Activated naive CD8-positive, alpha-beta T cell treated with anti-CD3 and anti-CD28 coated beads, Interleukin-2, amount 10 ng/mL, durations not matched to agents 7 days and 5 days (primary cell): ENCODE measurements at regions not wholly inside any gene's neighbourhood (a gene's known extent, or its start where the extent isn't known, plus 50 kb on each side); places are given as distances from the start of the nearest gene placed in this dataset.

ENCODE experiments used
- ATAC-seq: fragments of 150-1000 bp; cut with Tn5 transposase; one replicate; pipeline ENCODE4 v1.10.0; 2021; ENCODE audit warnings: low read depth, moderate library complexity
- POLR2A ChIA-PET: fragments of 350-600 bp; sonication (Branson Sonifier 250); formaldehyde crosslinking; loops from one replicate; lab custom pipeline; 2021; ENCODE audit warnings: antibody characterized with exemption; lab: Charles Lee
- DNase-seq: peaks from one replicate; pipeline ENCODE4 v3.0.0; 2021
- H3K27ac Mint-ChIP-seq: one replicate; pipeline ENCODE4 v1.8.0; 2022; ENCODE audit warnings: mild to moderate bottlenecking, mixed read lengths
- H3K27me3 Mint-ChIP-seq: one replicate; pipeline ENCODE4 v1.8.0; 2022; ENCODE audit warnings: mild to moderate bottlenecking, moderate library complexity, mixed read lengths
- H3K36me3 Mint-ChIP-seq: one replicate; pipeline ENCODE4 v1.8.0; 2021; ENCODE audit warnings: mild to moderate bottlenecking, mixed read lengths
- H3K4me1 Mint-ChIP-seq: one replicate; pipeline ENCODE4 v1.8.0; 2021; ENCODE audit warnings: mixed read lengths
- H3K4me3 Mint-ChIP-seq: one replicate; pipeline ENCODE4 v1.8.0; 2022; ENCODE audit warnings: mild to moderate bottlenecking, moderate library complexity, mixed read lengths
- H3K9me3 Mint-ChIP-seq: one replicate; pipeline ENCODE4 v1.8.0; 2021; ENCODE audit warnings: mixed read lengths

DNA sequence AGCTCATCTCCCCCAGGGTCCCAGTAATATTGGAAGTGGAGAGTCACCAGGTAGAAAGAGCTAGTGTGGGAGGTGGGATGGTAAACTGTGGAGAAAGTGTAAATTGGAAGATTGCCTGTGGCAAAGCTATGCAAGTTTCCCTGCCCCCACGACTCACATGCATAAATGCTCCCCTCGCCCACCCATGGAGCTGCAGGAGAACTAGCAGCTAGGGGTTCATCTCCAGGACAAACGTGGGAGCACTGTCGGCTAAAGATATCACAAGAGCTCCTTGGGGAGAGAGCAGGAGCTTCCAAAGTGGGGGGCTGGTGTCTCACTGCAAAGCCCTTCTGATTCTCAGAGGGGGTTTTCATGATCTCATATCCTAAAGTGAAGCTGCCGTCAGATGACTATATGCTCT is 91.4 kb upstream of the PLCL2 start:
- no peak overlapping the region for H3K27ac Mint-ChIP-seq
- no peak for ATAC-seq
- POLR2A ChIA-PET: no interaction called here
- H3K36me3 Mint-ChIP-seq: no peaks in the 10 kb centered on the region
- no peak overlapping the region for H3K4me3 Mint-ChIP-seq
- peaks cover 16% of the 10 kb centered on the region for H3K4me1 Mint-ChIP-seq
- peaks cover 12% of the 10 kb centered on the region for H3K9me3 Mint-ChIP-seq
- DNase-seq: no peak
- H3K27me3 Mint-ChIP-seq: no peaks in the 10 kb centered on the region

DNA sequence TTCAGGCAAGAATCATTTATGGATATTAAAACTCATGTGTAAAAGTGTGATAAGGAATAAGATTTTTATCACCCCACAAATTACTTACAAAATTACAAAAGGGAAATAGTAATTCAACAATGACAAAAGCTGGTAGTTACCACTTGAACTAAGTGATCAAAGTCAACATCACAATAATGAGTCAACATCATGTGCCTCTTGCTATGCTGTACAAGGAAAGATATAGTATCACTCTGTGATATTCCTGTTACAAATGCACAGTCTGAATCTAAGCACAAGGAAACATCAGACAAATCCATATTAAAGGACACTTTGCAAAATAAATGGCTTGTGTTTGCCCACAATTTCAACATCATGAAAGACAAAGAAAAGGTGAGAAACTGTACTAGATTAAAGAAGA is 90.5 kb upstream of the PLCL2 start:
- POLR2A ChIA-PET: no interaction called here
- ATAC-seq: no peak
- peaks cover 3% of the 10 kb centered on the region for H3K36me3 Mint-ChIP-seq
- no peaks in the 10 kb centered on the region for H3K27me3 Mint-ChIP-seq
- H3K27ac Mint-ChIP-seq: no peak overlapping the region
- H3K4me1 Mint-ChIP-seq: peaks cover 16% of the 10 kb centered on the region
- DNase-seq: no peak
- H3K9me3 Mint-ChIP-seq: peaks cover 15% of the 10 kb centered on the region
- no peak overlapping the region for H3K4me3 Mint-ChIP-seq

DNA sequence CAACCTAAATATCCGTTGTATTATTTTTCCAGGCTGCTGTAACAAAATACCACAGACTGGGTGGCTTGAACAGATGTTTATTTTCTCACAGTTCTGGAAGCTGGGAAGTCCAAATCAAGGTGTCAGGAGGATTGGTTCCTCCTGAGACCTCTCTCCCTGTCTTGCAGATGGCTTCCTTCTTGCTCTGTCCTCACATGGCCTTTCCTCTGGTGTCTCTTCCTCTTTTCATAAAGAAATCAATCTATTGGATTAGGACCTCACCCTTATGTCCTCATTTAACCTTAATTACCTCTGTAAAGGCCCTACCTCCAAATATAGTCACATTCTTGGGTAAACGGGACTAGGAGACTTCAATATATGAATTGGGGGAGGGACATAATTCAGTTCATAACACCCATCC is 89.2 kb upstream of the PLCL2 start:
- ATAC-seq (no peak), DNase-seq (no peak)
- Mint-ChIP-seq H3K27me3 (no peaks in the 10 kb centered on the region), H3K4me3 (no peak overlapping the region), H3K36me3 (peaks cover 10% of the 10 kb centered on the region), H3K27ac (no peak overlapping the region), H3K4me1 (peaks cover 20% of the 10 kb centered on the region), H3K9me3 (peaks cover 18% of the 10 kb centered on the region)
- POLR2A ChIA-PET: no interaction called here

DNA sequence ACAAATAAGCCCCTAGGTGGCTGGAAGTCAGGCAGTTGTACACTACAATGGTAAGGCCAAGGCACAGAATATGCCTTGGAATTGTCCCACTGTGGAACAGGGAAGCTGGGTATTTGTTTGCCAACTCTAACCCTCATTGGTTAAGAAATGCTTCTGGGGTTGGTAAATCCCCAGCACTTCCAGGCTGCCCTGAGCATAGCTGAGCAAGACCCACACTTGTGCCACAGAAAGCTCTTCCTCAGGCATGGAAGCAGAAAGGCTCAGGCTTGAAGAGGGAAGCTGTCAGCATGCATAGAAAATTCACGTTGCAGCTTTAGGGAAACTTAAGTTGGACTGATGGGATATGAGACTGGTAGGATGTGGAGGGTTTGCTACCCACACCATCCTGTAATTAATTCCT is 86.9 kb upstream of the PLCL2 start:
- DNase-seq (no peak), ATAC-seq (no peak)
- Mint-ChIP-seq H3K4me1 (peaks cover 17% of the 10 kb centered on the region), H3K9me3 (peaks cover 11% of the 10 kb centered on the region), H3K4me3 (no peak overlapping the region), H3K27ac (no peak overlapping the region), H3K36me3 (peaks cover 12% of the 10 kb centered on the region), H3K27me3 (no peaks in the 10 kb centered on the region)
- POLR2A ChIA-PET: no interaction called here

DNA sequence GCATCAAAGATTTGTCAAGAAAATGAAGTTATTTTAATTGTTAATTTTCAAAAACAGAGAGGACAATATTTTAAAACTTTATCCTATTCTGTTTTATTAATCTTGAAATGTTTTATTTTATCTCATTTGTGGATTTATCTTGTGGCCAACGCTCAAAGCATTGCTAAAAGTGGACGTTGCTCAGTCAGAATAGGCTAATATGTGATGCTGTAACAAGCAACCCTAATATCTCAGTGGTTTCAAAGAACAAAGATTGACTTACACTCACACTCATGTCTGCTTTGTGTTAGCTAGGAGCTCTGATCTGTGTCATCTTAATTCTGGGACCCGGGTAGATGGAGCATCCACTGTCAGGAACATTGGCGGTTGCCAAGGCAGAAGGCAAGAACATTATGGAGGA is 86.0 kb upstream of the PLCL2 start:
- Mint-ChIP-seq H3K27me3 (no peaks in the 10 kb centered on the region), H3K27ac (no peak overlapping the region), H3K4me1 (peaks cover 17% of the 10 kb centered on the region), H3K9me3 (peaks cover 11% of the 10 kb centered on the region), H3K4me3 (no peak overlapping the region), H3K36me3 (peaks cover 12% of the 10 kb centered on the region)
- no peak for DNase-seq
- POLR2A ChIA-PET: no interaction called here
- ATAC-seq: no peak

DNA sequence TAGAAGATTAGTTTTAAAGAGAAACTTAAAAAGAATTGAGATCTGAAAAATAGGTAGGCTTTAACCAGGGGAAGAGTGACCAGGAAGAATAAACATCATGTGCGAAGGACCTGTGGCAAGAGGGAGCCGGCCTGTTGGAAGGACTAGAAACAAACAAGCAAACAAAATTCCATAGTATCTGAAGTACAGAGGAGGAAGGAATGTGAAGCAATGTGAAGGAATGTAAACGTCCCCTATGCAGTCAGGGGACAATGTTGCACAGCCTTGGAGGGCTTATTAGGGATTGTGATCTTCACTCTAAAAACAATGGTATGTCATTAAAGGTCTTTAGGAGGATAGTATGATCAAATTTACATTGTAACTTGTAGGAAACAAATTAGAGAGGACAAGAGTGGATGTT is 84.4 kb upstream of the PLCL2 start:
- Mint-ChIP-seq H3K27ac (peak overlapping the region; percentile 67), H3K9me3 (peaks cover 11% of the 10 kb centered on the region), H3K27me3 (no peaks in the 10 kb centered on the region), H3K4me1 (peaks cover 17% of the 10 kb centered on the region), H3K36me3 (peaks cover 12% of the 10 kb centered on the region), H3K4me3 (peak overlapping the region; percentile 26)
- ATAC-seq (no peak), DNase-seq (no peak)
- POLR2A ChIA-PET: no interaction called here

DNA sequence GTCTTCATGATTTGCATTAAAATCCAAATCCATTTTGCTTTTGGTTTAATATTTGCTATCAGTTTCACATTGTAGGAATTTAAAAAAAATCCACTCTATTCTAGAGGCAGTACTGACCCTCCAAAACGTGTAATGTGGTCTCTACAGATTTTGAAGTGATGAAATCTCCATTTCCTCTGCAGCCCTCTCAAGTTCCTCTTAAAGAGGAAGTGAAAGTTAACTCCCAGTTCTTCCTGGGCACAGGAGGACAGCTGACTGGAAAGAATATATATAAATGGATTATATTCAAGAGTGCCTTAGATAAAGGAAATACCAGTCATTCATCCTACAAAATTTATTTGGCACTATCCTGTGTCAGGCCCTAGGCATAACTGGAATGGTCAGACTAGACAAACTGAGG is 83.5 kb upstream of the PLCL2 start:
- ATAC-seq (peak; percentile 60), DNase-seq (no peak)
- peaks cover 9% of the 10 kb centered on the region for H3K9me3 Mint-ChIP-seq
- peaks cover 12% of the 10 kb centered on the region for H3K36me3 Mint-ChIP-seq
- peak overlapping the region; percentile 11 for H3K4me3 Mint-ChIP-seq
- POLR2A ChIA-PET: no interaction called here
- H3K4me1 Mint-ChIP-seq: peaks cover 17% of the 10 kb centered on the region
- peaks cover 4% of the 10 kb centered on the region for H3K27me3 Mint-ChIP-seq
- H3K27ac Mint-ChIP-seq: no peak overlapping the region

DNA sequence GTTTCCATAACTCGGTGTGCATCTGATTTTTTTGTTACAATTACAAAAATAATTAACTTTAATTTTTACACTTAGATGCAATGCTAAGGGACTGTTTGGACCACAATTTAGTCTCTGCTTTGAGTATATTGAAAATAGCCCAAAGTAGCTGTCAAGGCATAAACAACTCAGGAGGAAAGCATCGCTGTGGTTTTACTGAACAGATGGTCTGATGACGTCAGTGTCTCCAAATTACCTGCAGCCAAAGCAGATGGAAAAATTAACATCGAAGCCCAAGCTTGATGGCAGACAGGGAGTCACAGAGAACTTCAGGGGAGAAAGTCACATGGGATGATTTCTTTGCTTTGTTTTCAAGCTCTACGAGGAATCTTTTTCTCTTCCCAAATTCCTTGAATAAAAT is 83.1 kb upstream of the PLCL2 start:
- no peak overlapping the region for H3K4me3 Mint-ChIP-seq
- peaks cover 4% of the 10 kb centered on the region for H3K27me3 Mint-ChIP-seq
- H3K4me1 Mint-ChIP-seq: peaks cover 16% of the 10 kb centered on the region
- ATAC-seq: no peak
- DNase-seq: no peak
- H3K9me3 Mint-ChIP-seq: peaks cover 9% of the 10 kb centered on the region
- POLR2A ChIA-PET: interaction anchor here (0.6 kb wide), 1 partner anchor 499 kb away, joined by 3 read pairs; no protein-coding TSS in a partner anchor
- H3K27ac Mint-ChIP-seq: no peak overlapping the region
- peaks cover 12% of the 10 kb centered on the region for H3K36me3 Mint-ChIP-seq

DNA sequence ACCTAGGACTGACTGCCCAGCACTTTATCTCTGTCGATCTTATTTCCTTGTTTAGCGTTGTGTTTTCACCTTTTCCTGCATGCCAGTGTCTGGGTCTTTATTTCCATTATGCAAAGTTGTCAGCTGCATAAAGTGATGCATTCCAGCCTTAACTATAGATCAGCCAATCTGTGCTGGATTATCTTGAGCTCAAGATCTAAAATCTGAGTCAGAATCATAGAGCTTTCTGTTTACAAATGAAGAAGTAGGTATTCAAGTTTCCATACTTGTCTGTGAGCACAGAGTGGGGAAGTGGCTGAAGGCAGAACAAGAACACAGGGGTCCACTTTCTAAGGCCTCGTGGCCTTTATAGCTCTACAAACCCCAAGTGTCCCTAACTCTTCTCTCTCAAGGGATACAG is 82.4 kb upstream of the PLCL2 start:
- ATAC-seq: no peak
- H3K27ac Mint-ChIP-seq: no peak overlapping the region
- peaks cover 9% of the 10 kb centered on the region for H3K27me3 Mint-ChIP-seq
- no peak overlapping the region for H3K4me3 Mint-ChIP-seq
- no peak for DNase-seq
- H3K4me1 Mint-ChIP-seq: peaks cover 12% of the 10 kb centered on the region
- peaks cover 12% of the 10 kb centered on the region for H3K36me3 Mint-ChIP-seq
- POLR2A ChIA-PET: interaction anchor here (0.6 kb wide), 1 partner anchor 498 kb away, joined by 3 read pairs; no protein-coding TSS in a partner anchor
- H3K9me3 Mint-ChIP-seq: peaks cover 9% of the 10 kb centered on the region

DNA sequence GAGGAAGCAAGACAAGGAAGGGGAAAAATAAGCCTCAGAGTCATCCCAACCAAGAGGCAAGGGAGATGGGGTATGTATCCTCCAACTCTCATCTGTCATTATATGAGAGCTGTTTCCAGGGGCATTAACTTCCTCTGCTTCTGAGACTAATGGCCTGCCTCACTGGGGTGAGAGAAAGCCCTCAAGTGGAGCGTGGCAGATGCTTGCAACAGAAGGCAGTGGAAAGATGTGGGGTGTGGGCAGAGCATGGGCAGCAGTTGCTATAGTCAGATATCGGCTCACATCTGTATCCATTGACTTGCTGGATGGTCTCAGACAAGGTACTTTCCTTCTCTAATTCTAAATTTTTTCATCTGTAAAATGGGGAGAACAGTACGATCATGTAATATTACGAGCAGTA is 81.7 kb upstream of the PLCL2 start:
- Mint-ChIP-seq H3K27me3 (peaks cover 14% of the 10 kb centered on the region), H3K4me3 (no peak overlapping the region), H3K27ac (no peak overlapping the region), H3K9me3 (peaks cover 9% of the 10 kb centered on the region), H3K4me1 (peaks cover 12% of the 10 kb centered on the region), H3K36me3 (peaks cover 12% of the 10 kb centered on the region)
- DNase-seq (no peak), ATAC-seq (no peak)
- POLR2A ChIA-PET: no interaction called here

DNA sequence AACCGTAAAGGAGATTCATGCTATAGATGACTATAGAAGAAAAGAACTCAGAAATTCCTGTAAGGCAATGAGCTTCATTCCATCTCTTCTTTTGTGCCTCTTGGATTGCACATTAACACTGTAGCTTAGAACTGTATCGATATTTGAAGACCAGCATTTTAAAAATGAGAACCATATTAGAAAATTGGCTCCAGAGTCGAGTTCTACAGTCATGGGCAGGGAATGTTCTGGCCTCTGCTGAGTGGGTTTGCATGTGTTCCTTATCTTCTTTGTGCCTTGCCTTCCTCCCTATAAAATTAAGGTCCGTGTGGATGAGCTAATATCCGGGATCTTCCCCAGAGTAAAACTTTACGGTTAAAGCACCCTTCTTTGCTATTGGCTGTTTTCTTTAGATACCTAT is 77.4 kb upstream of the PLCL2 start:
- no peaks in the 10 kb centered on the region for H3K9me3 Mint-ChIP-seq
- POLR2A ChIA-PET: no interaction called here
- DNase-seq: no peak
- H3K27me3 Mint-ChIP-seq: peaks cover 23% of the 10 kb centered on the region
- no peak overlapping the region for H3K27ac Mint-ChIP-seq
- H3K36me3 Mint-ChIP-seq: no peaks in the 10 kb centered on the region
- no peak overlapping the region for H3K4me3 Mint-ChIP-seq
- no peak for ATAC-seq
- H3K4me1 Mint-ChIP-seq: peaks cover 8% of the 10 kb centered on the region

DNA sequence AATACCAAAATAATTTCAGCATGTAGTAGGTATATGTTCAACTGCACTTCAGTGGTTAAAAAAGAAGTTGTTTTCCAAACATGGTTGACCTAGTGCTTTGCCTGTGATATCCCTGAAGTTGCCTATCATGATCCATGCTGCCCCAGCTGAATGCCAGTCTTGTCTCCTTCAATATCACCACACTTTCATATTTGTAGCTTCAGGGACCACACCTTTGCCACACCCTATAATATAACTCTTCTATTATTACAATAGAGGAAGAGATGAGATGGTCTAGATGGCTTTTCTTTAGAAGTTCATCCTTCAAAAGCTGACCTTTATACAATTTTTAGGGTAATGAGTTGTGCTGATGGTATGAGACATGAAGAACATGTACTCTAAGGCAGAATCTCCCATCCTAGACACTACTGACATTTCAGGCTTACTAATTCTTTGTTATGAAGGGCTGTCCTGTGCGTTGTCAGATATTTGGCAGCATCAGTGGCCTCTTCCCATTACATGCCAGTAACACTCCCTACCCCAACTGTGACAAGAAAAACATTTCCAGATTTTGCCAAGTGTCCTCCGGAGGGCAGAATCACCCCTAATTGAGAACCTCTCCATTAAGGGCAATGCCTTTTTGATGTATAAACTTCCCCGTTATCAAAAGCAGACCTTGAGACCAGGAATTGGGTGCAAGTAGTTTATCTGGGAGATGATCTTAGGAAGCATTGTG is 76.2 kb upstream of the PLCL2 start:
- no peak for DNase-seq
- POLR2A ChIA-PET: interaction anchor here (0.6 kb wide), 1 partner anchor 77 kb away, joined by 3 read pairs; no protein-coding TSS in a partner anchor
- no peak for ATAC-seq
- Mint-ChIP-seq H3K9me3 (no peaks in the 10 kb centered on the region), H3K4me1 (peaks cover 8% of the 10 kb centered on the region), H3K36me3 (no peaks in the 10 kb centered on the region), H3K4me3 (no peak overlapping the region), H3K27ac (no peak overlapping the region), H3K27me3 (peaks cover 23% of the 10 kb centered on the region)

DNA sequence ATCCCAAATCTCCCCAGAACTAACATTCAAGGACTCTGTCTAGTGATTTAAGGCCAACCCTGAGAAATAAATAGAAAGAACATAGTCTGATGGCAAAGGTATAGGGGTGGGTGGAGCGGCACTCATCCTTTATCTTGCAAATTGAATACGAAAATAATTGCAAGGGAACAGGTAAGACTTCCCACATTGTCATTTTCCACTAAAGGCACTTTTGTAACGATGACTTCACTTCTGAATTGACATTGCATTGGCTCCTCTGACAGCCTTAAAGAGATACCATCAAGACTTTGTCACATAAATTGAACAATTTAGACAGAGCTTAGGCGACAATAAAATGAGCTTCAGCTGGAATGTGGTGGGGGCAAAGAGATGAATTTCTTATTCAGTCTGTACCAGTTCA is 75.3 kb upstream of the PLCL2 start:
- H3K4me3 Mint-ChIP-seq: no peak overlapping the region
- peaks cover 23% of the 10 kb centered on the region for H3K27me3 Mint-ChIP-seq
- DNase-seq: no peak
- POLR2A ChIA-PET: no interaction called here
- H3K27ac Mint-ChIP-seq: no peak overlapping the region
- no peak for ATAC-seq
- H3K4me1 Mint-ChIP-seq: peaks cover 8% of the 10 kb centered on the region
- no peaks in the 10 kb centered on the region for H3K36me3 Mint-ChIP-seq
- no peaks in the 10 kb centered on the region for H3K9me3 Mint-ChIP-seq

DNA sequence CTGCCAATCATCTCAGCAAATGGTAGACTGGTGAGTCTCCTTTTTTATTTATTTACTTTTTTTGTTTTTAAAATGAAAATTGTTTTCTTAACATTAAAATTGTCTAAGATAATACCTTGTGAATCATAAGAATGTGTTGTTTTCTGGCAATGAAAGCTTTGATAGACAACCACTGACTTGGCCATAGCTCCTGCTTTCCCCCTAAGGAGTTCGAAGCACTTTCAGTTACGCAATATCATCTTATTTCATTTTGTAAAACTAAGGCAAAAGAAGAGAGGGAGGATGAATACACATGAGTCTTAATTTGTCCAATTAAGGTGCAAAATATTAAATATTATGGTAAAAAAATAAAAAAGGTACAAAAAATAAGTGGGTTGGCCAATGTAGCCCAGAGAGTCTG is 74.8 kb upstream of the PLCL2 start:
- POLR2A ChIA-PET: no interaction called here
- H3K27ac Mint-ChIP-seq: no peak overlapping the region
- H3K27me3 Mint-ChIP-seq: peaks cover 23% of the 10 kb centered on the region
- no peaks in the 10 kb centered on the region for H3K36me3 Mint-ChIP-seq
- no peaks in the 10 kb centered on the region for H3K9me3 Mint-ChIP-seq
- ATAC-seq: no peak
- peaks cover 8% of the 10 kb centered on the region for H3K4me1 Mint-ChIP-seq
- no peak for DNase-seq
- no peak overlapping the region for H3K4me3 Mint-ChIP-seq
